Superior temporal gyrus (tissue), 1 donor: ENCODE measurements at regions not wholly inside any gene's neighbourhood (a gene's known extent, or its start where the extent isn't known, plus 50 kb on each side); places are given as distances from the start of the nearest gene placed in this dataset.
A peak's percentile ranks its signal among the peaks of the same experiment; 100 is the strongest.

Experiments
- DNase-seq: peaks from one replicate; pipeline ENCODE4 v3.0.0-alpha.2; 2016; ENCODE audit errors: extremely low spot score

DNA sequence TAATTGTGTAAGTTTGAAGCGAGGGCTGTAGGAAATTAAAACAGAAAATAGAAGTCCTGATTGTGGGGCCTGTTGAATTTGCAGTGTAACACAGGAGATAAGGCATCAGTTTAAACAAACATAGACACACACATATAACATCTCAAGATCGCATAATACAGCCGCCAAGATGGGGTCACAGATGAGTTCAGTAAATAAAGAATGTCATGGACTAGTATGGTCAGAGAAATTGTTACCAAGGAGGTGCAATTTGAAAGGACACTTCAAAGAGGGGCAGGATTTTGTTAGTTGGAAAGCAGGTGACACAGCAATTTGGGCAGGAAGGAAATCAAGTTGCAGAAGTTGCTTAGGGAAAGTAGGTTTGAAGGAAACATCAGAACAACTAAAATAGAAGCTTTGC, 450.0 kb downstream of the USP25 start:
- DNase-seq = no peak

DNA sequence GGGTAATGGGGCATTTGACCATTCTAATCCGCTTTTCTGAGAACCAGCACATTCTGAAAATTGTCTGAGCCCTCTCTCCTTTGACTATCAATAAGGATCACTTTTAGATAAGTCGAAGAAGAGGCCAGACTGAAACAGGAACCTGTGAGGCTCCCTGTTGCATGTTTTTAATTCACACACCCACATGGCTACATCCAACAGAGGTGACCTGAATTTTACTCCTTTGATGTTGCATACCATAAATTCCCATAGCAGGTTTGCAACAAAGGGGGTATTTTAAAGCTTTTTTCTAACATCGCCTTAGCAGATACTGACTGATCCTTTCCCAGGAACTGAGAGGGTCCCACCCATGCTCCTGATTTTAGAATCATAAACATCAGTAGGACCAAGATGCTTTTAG, 450.8 kb downstream of the USP25 start:
- no peak for DNase-seq

DNA sequence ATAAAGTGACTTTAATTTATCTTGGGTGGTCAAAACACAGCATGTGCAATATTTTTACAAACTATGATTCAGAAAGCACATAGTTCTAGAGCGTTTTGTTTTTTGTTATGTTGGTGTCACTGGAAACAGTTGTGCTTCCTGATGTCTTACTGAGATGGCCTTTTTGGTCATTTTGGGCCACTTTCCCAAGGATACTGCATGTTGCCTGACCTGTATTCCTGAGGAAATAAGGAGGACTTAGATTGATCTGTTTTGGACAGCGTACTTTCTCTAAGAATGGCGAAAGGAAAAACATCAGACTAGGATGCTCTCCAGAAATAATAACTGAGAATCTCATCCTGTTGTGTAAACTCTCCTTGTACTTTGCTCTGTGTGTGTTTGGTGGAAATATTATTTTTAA, 451.2 kb downstream of the USP25 start:
- DNase-seq = no peak

DNA sequence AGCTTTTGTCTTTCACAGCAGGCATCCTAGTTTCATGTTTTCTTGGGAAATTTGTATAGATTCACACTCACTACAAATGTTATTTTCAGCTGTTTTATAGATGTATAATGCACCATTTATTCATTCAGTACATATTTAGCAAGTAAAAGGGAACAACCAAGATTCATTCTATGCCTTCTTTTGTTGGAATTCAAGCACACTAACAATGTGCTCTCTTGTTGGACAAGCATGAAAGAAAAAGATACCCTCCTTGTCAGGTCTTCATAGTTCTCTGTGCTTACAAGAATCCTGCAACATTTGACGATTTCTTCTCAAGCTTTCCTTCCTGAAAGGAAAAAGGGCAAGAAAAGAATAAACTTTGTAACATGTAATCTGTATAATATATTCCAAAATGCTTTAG, 456.0 kb downstream of the USP25 start:
- no peak for DNase-seq

DNA sequence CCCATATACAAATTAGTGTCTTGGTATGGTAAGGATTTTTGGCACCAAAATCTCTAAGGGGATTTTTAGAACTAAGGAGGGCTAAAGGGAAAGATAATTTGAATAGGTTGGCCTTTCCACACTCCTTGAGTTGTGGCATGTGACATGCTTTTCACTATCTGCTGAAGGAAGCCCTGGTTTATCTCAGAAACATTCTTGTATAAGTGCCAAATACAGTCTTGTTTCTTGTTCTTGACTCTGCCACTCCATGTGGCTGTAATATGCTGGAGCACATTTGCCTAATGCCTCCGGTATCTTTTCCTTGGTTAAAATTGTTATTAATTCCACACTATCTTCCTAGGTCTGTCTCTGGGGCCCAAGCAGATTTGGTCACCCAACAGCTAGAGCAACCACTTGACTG, 457.0 kb downstream of the USP25 start:
- DNase-seq = no peak

DNA sequence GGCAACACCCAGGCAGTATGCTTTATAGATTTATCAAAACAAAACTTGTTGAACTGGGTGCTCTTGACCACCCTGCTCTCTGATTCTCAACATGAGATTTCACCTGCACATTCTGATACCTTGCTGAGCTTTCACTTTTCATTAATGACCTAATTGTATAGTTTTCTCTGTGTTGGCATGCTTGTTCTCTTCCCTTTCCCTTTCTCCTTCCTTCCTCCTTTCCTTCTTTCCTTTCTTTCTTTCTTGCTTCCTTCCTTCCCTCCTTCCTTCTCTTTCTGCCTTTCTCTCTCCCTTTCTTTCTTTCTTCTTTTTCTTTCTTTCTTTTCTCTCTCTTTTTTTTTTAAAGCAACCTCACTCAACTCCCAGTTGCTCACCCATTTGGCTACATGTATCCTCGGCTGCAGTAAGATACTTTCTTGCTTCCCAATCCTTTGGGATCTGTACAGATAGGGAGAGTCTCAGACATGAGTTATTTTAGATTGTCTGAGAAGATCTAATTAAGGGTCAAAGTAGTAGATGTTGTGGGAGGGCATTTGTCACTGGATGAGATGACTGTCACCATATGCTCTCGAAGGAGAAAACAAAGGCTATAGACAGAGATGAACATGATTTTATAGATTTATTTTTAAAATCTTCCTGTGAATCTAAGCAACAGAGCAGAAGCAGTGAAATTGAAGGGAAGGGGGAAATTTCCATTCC, 458.0 kb downstream of the USP25 start:
- no peak for DNase-seq

DNA sequence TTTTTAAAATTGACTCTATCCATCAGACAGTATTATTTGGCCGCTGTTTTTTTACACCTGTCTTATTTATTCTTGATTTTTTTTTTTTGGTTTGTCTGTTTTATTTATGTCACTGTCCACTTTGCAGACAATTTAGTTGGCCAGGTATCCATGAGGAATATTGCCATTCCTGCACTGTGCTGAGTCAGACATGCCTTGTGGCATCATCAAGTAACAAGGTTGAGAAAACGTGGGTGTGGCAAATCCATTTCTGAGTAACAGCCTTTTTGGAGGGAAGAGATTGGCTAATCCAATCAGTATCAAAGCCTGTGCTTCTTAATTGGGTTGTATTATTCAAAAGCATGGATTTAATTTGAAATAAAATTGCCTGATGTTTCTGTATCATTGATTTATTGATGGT, 463.1 kb downstream of the USP25 start:
- no peak for DNase-seq

DNA sequence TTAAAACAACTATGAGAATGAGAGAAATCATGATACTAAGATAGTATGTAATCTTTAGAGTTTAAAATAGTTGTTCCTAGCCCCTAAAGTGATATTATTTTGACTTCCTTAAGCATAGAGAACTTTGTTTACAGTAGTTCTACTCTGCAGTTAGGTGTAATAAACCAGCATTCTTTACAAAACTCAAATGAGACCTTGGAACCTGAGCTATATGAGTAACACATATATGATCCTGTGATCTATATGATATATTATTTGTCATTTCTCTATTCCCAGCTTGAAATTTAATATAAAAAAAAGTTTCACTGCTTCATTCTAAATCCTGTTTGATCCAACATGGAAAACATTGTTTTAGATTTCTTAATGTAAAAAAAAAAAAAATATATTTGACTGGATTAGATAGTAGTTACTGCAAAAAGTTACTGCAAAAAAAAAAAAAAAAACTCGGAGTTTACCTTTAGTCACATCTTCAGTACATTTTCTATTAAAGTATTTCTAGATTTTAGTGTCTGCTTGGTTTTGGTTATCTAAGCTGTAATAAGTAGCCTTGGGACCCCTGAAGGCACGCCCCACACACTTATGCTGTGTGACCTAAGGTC, 463.8 kb downstream of the USP25 start:
- no peak for DNase-seq

DNA sequence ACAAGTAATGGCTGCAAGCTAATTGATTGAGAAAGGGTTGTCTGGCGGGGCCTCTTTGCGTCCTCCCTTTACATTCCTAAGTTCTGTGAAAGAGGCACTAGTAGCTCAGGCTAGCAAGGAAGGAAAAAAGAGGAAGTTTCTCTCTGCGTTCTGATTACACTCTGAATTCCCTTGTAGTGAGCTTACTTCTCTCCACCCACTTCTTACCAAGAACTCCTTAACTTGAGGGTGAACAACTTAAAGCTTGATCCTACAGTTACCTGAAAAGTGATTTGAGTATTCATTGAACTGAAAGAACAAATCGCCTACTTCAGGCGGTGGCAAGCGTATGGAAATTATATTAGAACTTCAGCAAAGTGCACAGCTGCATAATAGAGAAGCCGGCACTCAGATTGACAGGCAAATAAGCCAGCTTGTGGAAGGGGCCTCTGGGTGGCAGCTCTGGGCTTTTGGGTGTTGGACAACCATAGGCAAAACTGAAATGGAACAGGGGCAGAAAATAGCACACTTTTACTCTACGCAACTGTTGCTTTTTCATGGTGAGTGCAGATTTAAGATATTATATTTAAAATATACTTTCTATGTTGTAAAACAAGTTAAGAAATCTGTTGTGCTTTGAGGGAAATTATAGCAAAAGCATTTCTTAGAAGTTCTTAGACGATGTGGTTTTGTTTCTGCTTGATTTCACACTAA, 464.5 kb downstream of the USP25 start:
- peak; percentile 92 for DNase-seq

DNA sequence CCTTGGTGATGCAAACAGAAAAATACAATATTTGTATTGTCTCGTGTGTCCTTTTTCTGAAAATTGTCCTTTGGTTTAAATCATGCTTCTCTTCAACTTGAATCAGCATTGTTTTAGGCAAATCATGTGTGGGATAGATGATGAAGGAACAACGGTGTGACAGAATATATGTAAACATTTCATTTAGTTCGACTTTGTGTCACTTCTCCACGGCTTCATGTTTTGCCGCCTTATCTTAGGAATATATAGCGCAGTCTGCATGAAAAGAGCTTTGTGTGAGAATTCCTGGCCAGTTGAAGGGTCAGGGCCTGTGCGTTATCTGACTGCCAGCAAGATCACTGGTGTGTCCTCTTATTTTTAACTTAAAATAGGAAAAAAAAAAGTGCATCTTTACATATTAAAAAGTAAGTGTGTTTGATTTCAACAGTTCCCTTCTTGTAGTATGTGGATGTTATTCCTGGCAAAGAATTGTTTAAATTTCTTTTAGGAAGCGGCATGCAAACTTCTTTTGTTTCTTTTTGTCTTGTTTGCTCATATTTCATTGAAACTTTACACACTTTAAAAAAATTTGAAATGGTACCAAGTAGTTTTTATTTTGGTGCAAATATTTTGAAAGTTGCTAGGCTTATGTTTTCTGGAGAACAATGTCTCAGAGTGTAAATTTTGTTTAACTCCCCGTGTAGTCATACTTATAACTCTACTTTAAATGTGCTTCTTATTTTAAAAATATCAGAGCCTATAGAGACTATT, 465.2 kb downstream of the USP25 start:
- DNase-seq = no peak

DNA sequence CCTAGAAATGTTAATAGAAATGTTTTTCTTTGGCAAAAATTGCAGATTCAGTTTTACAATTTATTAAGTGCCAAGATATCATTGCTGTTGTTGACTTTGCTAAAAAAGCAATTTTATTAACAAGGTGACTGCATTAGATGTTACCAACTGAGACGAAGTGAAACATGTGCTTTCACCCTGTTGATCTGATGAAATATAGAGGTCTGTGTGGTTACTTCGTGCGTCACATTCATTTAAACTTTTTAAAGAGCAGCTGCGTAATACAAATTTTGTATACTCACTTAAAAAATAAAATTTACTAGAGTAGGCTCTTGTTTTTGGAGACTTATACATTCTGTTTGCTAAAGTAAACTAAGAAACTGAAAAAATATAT, 465.7 kb downstream of the USP25 start:
- peak; percentile 78 for DNase-seq

DNA sequence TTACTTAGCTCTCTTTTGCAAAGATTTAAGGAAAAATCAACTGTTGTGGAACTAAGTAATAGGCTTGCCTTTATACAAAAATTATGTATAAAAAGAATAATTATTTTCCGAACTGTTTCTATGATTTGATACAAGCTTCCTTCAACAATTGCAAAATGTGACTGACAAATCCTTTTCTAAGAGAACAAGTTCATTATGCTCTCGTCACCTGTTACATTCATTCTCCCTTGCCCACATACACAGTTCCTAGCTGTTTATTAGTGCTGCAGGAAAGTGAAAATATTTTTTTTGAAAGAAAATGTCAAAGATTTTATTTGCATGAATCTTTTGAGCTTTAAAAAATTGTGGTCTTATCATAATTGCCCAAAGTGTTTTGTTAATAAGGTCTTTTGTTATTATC, 466.2 kb downstream of the USP25 start:
- DNase-seq = peak; percentile 66

DNA sequence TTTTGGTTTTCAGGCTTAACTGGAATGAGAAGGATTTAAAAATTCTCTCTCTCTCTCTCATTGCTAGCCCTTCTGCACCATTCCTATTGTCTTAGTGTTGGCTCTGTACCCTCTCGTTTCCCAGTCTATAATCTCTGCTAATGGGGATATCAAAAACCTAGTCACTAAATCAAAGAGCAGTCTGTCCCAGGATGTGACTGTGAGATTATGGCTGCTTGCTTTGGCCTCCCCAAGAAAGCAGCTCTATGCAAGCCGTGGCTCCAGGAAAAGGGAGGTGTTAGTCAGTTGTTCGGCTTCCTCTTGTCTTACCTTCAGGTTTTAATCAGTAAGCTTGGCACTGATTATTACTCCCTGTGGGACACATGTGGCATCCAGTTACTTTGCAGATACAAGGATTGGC, 468.8 kb downstream of the USP25 start:
- no peak for DNase-seq

DNA sequence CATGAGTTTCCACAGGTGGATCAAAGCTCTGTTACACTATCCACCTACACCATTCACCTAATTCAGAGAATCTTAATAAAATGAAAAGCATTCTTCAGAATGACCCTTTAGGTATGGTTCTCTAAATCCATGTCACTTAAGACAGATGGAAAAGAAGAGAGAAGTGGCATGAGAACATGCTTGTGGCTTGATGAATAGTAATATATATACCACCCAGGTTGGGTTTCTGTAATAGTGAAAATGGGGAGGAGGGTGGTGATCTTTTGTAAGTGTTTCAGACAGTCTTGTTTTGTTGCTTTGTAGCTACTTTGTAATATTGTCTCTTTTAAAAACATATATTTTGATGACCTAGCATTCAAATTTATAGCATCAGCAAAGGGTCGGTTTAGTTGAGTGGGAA, 469.8 kb downstream of the USP25 start:
- DNase-seq = no peak

DNA sequence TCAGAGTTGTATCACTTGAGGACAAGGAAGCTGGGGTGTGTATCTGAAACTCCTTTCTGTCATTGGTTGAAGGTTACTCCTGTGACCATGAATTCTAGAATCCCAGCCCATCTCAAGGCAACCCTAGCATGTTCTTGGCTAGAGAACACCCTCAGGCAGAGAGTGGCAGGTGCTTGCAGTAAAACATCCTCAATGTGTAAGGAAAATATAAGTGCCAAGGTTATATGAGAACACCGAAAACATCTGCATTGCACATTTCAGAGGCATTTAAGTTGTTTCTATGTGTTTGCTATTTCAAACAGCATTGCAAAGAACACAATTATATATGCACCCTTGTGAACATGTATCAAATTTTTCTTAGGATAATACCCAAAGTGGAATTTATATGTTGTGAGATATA, 471.9 kb downstream of the USP25 start:
- DNase-seq = no peak

DNA sequence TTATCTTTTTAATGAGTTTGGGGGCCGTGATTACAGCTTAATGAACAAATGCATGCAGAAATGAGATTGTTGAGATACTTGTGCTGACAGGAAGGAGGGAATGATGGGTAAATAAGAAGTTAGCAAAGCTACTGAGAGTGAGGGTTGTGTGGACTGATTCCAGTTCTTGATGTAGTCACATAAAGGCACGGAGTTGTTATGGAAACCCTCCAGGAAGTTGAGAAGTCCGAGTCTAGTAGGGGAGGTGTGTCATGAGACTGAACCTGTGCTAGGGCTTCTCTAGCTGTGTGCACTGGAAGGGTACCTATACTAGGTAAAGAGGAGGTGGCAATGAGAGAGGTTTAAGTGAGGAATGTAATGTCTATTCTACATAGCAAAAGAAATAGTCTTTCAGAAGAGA, 475.7 kb downstream of the USP25 start:
- no peak for DNase-seq

DNA sequence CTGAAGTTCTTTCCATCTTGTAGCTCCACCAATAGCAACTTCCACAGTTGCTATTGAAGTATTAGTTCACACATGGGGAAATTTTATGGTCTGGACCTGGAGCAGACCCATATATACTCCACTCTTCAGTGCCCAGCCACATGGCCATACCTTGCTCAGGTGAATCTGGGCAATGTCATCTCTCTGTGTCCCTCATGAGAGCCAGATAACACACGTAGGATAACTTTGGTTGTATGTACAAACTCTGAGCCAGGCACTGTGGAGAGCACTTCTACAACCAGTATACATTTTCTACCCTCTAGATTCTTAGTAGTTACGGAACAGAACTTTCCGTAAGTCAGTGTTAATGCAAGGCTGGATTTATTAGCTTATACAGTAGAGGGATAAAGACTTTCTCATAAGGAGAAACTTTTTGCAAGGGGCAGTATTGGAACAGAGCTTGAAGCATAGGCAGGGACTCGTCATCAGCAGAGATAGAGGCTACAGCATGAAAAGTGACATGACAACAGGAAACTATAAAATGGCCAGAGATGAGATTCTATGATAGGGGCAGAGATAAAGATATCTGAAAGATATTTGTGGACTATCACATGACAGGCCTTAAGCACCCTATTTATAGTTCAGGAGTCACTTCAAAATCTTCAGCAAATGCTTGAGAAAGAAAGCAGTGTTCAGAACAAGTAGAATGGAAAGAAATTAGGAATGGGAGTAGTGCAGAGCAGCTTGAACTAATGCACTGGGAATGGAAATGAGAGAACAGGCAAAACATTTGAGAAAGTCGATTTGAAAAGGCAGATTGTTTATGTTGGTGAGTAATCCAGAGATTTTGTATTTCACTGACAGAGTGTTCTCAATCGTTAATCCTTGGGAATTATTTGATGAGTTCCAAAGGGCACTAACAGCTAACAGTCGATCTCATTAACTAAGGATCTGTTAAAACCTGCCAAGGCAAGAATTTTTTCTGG, 481.8 kb downstream of the USP25 start:
- DNase-seq = peak; percentile 72

DNA sequence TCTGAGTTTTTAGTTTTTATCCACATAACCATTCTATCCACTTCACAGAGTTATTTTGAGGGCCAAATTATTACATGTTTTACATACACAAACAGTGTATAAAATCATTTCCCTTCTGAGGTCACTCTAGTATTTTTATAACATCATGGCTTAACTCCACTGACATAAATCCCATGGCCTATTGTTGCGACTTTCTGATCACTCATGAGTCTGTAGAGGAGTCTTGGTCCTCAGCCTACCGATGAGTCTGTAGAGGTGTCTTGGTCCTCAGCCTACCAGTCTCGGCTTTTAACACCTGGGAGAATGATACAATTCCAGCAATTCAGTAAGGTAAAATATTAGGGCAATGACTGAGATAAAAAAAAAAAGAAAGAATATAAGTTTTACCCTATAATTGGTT, 483.7 kb downstream of the USP25 start:
- DNase-seq = no peak

DNA sequence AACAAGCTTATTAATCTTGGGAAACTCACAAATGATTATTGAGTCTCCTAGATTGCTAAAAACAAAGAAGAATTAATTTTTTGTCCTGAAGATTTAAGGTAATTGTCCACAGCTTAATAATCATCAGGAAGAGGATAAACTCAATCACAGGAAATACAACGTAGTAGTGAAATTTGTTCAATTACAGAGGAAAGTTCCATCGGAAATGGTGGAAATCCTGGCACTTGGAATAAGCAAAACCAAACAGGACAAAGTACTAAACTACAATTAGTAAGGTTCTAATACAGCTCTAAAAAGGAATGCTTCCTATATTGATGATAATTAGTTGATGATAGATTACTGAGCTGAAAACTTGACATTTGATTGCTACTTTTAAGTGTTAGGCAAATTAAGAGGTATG, 485.4 kb downstream of the USP25 start:
- no peak for DNase-seq

DNA sequence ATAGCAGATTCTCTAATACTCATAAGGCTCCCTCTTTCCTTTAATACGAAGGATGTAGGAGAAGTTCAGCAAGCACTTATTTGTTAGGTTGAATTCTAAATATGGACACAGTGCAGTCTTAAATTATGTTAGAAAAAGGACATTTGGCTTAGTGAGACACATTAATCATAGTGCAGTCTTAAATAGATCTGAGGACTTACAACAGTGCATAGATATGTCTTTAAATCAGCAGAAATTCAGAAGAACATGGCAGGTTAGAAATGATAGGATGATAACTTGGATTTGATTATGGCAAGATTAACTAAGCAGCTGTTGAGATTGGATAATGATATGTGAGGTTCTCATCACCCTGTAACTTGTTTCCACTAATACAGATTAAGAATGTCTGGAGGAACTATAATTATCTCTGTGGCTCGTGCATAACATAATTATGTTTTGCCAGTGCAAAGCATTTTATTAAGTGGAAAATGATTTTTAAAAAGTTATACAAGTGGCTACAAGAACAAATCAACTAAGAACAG, 485.9 kb downstream of the USP25 start:
- peak; percentile 52 for DNase-seq

DNA sequence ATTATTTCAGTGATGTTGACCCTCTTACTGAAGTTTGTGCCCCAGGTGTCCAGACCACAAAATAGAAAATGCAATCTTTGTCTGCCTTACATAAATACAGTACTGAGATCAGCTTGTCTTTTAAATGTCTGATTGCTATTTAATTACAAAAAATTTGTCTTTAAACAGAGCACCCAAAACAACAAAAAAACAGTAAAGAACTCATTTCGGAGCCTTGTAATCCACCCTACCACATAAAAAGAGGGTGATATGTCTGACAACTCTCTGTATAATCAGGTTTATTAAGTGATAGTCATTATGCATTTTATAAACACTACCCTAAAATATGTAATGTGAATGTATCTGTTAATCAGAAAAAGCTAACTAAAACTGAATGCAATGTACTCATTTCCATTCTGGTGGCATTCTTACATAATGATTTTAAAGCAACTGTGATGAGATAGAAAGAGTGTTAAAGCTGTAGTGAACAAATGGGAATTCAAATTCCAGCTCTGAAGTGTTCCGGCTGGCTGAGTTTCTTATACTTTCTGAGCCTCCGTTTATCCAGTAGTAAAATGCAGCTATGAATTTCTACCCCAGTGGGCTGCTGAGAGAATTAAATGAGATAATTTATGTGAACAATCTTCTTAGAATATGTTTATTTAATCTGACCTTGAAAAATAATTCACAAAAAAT, 486.6 kb downstream of the USP25 start:
- DNase-seq = peak; percentile 57
